Astrocyte (in vitro differentiated cells and primary cell): ENCODE measurements at regions not wholly inside any gene's neighbourhood (a gene's known extent, or its start where the extent isn't known, plus 50 kb on each side); places are given as distances from the start of the nearest gene placed in this dataset.

Experiments used
- CTCF ChIP-seq: IDR thresholded peaks from 2 replicates; pipeline ENCODE4 v1.5.1; 2011; ENCODE audit warnings: low read depth, mild to moderate bottlenecking, inconsistent platforms, low read length, moderate library complexity; ENCODE audit not compliant: insufficient read depth
- EZH2 ChIP-seq: IDR thresholded peaks from 2 replicates; pipeline ENCODE4 v1.6.1; 2012; ENCODE audit warnings: mild to moderate bottlenecking, low read length, inconsistent platforms; ENCODE audit not compliant: insufficient read depth

GRCh38 chr1:99461499-99461898 lies 184.4 kb upstream of the PALMD start:
- TF ChIP-seq CTCF (no peak), EZH2 (no peak)
